DMS114 treated with DMSO at 0.1 percent for 48 hours (cell line): ENCODE measurements at regions not wholly inside any gene's neighbourhood (a gene's known extent, or its start where the extent isn't known, plus 50 kb on each side); places are given as distances from the start of the nearest gene placed in this dataset.
"Not testable (repeated sequence)": the region's sequence is repeated elsewhere in the genome, so short reads cannot be mapped to it uniquely, and the experiment has no call there.

Source experiments
- DNase-seq: peaks from one replicate; lab custom pipeline; 2025; ENCODE audit not compliant: unreplicated experiment; lab: John Stamatoyannopoulos, UW

- no peak for DNase-seq
Observed at GRCh38 chr2:8121022-8121825, 560.6 kb upstream of the ID2 start.

GRCh38 chr2:8121826-8122513, 559.9 kb upstream of the ID2 start:
- DNase-seq: no peak

DNA sequence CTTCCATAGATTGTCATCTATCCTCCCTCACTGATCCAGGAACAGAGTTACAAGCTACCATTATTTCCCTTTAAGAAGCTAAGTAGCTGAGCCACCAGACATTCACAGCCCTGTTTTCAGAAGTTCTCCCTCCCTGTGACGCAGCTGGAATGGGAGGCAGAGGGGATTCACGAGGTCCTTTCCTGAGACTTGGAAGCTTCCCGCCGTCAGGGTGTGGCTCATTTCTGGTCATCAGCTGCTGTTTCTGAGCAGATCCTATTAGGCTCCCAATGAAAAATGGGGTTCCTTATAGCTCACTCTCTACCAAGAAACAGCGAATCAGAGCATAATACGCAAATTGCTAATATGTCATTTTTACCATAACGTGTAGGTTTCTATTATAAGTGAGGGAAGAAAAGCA, 559.3 kb upstream of the ID2 start:
- DNase-seq: no peak

DNA sequence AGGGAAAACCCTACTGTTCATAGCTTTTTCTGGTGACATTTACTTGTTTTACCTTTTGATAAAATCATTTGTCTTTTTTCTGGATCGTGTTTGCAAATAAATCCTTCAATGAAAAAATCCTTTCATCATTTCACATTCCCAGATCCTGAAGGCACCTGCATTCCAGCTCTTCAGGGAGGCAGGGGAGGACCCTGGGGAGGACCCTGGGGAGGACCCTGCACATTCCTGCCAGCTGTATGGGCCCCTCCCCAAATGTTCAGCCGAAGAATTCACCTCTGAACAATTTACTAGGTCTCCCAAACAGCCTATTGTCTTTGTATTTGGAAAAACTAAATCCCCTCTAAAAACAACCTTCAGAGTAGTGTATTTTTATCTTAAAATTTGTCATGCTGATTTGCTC, 558.4 kb upstream of the ID2 start:
- DNase-seq: no peak

- DNase-seq: no peak
Observed at GRCh38 chr2:8125741-8126711, 555.8 kb upstream of the ID2 start.

DNA sequence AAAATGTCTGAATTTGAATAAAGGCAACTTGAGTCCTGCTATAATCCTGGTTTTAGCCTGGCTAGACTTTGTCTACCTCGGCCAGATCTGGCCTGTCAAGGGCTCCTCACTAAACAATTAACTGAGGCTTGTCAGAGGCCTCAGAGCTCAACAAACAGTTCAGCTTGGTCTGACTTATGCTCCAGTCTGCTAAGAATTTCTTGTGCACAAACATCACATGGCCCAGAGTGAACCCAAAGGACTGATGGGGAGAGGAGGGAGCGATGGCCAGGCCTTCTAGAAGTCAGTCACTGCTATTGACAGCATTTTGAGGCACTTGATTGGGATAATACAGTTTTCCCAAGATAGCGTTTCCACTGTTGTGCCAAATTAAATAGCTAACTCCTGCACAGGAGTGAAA, 555.1 kb upstream of the ID2 start:
- no peak for DNase-seq

GRCh38 chr2:8131423-8131822, 550.4 kb upstream of the ID2 start:
- DNase-seq: not testable (repeated sequence)

GRCh38 chr2:8132351-8132831, 549.5 kb upstream of the ID2 start:
- DNase-seq: no peak

DNA sequence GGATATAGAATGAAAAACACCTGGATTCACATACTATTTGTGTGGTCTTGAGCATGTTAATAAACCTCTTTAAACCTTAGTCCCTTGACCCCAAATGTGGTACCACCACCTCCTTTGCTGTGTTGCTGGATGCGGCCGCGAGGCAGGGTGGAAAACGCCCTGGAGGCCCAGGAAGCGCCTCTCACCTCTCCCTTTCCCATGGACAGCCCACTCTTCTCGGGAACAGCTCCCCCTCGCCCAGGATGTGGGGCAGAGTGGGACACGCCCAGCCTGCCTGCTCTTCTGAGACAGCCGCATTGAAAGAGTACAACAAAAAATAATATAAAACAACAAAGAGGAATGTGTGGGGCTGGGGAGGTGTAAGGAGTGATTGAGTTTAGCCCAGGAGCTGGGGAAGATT, 549.0 kb upstream of the ID2 start:
- no peak for DNase-seq

GRCh38 chr2:8133363-8133762, 548.5 kb upstream of the ID2 start:
- no peak for DNase-seq

- no peak for DNase-seq
Observed at GRCh38 chr2:8133913-8134472, 547.9 kb upstream of the ID2 start.

- DNase-seq: no peak
Observed at GRCh38 chr2:8134473-8134932, 547.4 kb upstream of the ID2 start.

DNA sequence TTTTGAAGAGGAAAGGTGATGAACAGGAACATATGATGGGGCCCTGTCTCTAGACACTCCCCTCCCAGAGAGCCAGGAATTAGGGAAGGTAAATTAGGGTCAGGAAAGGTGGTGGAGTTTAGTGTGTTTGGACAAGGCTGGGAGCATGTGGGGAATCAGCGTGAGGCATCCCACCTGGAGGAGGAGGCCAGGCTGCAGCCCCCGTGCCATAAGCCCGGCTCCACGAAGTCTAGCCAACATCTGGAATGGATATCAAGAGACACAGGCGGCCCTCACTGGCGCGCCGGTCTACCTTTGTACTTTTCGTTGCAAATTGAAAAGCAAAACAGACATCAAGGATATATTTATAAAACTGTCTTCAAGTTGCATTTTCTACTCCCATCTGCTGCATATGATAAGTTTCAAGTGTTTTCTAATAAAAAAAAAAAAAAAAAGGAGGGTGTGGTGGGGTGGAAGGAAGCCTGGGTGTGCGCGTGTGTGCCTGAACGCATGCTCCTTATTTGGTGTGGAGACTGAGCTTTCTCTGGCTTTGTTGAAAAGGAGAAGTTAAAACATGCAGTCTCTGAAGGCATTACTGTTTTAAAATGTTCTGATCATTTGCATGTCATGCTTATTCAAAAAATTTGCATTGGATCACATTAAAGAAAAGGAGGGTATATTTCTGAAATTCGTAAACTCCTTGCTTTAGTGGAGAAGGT, 546.7 kb upstream of the ID2 start:
- DNase-seq: no peak

DNA sequence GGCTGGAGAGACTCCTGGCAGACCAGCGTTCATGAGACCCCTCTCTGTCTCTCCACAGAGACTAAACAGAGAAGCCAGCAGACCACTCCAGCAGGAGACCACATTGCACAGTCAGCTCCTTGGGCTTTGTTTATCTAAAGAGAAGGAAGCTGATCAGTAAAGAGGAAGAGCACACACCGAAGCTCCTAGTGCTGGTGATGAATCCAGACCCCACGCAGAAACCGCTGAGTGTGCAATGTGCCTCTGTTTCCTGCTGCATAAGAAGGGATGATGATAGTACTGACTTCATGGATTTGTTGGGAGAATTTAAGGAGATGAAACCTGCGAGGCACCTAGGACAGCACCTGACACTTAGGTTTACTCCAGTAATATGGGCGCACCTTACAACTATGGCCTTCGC, 544.1 kb upstream of the ID2 start:
- no peak for DNase-seq

DNA sequence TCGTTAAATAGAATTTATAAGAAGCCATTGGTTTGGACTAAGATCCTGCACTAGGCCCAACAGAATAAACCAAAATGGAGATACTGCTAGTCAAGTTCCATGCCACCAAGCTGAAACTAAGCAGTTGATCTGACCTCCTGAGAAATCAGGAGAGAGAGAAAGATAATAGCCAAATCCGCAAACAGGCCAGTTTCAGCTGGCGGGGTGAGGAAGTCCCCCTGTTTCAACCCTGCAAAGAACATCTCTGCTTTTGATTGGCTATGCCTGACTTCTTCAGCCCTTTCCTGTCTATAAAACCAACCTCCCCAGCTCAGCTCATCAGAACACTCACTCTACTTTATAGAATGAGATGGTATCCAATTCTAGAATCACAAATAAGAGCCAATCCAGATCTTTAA, 543.3 kb upstream of the ID2 start:
- DNase-seq: no peak

- no peak for DNase-seq
Observed at GRCh38 chr2:8138923-8139667, 542.8 kb upstream of the ID2 start.

DNA sequence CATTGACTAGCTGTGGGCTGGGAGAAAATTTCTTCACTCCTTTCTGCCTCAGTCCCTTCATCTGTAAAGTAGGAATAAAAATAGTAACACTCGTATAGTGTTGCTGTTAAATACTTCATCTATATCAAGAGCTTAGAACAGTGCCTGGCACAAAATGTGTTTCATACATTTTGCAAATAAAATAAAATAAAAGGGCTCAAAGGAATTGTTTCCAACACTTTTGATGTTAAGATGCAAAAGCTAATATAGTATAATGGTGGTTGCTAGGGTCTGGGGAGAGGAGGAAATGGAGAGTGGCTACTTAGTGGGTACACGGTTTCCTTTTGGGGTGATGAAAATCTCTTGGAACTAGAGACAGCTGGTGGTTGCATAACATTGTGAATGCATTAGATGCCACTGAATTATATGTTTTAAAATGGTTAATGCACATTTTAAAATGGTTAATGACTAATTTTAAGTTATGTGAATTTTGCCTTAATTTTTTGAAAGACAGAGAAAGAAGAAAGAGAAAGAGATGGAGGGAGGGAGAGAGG, 542.1 kb upstream of the ID2 start:
- DNase-seq: no peak

GRCh38 chr2:8141079-8141707, 540.7 kb upstream of the ID2 start:
- no peak for DNase-seq

GRCh38 chr2:8141780-8142179, 540.1 kb upstream of the ID2 start:
- DNase-seq: no peak
